Mesendoderm (in vitro differentiated cells): ENCODE measurements at regions not wholly inside any gene's neighbourhood (a gene's known extent, or its start where the extent isn't known, plus 50 kb on each side); places are given as distances from the start of the nearest gene placed in this dataset.
"Not testable (repeated sequence)": the region's sequence is repeated elsewhere in the genome, so short reads cannot be mapped to it uniquely, and the experiment has no call there.

ENCODE experiments used
- DNase-seq: peaks from one replicate; pipeline ENCODE4 v3.0.0; 2013
- H2AK5ac ChIP-seq: 2 replicates; pipeline ENCODE4 v1.6.1; 2013; ENCODE audit warnings: low read length, inconsistent platforms
- H2BK120ac ChIP-seq: 2 replicates; pipeline ENCODE4 v1.6.1; 2013; ENCODE audit warnings: low read depth, mild to moderate bottlenecking, low read length, moderate library complexity, mixed read lengths
- H2BK15ac ChIP-seq: replicated peaks from 2 replicates; pipeline ENCODE4 v1.6.1; 2013; ENCODE audit warnings: low read depth, mild to moderate bottlenecking, moderate library complexity
- H2BK5ac ChIP-seq: 2 replicates; pipeline ENCODE4 v1.6.1; 2013; ENCODE audit warnings: low read length, inconsistent platforms
- H3K18ac ChIP-seq: 2 replicates; pipeline ENCODE4 v1.6.1; 2013; ENCODE audit warnings: mild to moderate bottlenecking, low read length, mixed read lengths
- H3K23ac ChIP-seq: one replicate; pipeline ENCODE4 v1.6.1; 2013; ENCODE audit warnings: low read length
- H3K27ac ChIP-seq: 2 replicates; pipeline ENCODE4 v1.5.1; 2013; ENCODE audit warnings: low read depth, mild to moderate bottlenecking, inconsistent platforms, low read length, moderate library complexity
- H3K27me3 ChIP-seq: 2 replicates; pipeline ENCODE4 v1.6.1; 2013; ENCODE audit warnings: low read length, control low read depth, mild to moderate bottlenecking, inconsistent platforms; ENCODE audit not compliant: insufficient read depth, poor library complexity
- H3K36me3 ChIP-seq: 2 replicates; pipeline ENCODE4 v1.6.1; 2013; ENCODE audit warnings: low read length, inconsistent platforms; ENCODE audit not compliant: control insufficient read depth, insufficient read depth
- H3K4ac ChIP-seq: one replicate; pipeline ENCODE4 v1.6.1; 2013; ENCODE audit warnings: low read depth, mild to moderate bottlenecking, low read length, moderate library complexity
- H3K4me1 ChIP-seq: 2 replicates; pipeline ENCODE4 v1.6.1; 2013; ENCODE audit warnings: low read depth, low read length, inconsistent platforms; ENCODE audit not compliant: control insufficient read depth
- H3K4me2 ChIP-seq: 2 replicates; pipeline ENCODE4 v1.6.1; 2013; ENCODE audit warnings: low read length
- H3K4me3 ChIP-seq: 2 replicates; pipeline ENCODE4 v1.5.1; 2013; ENCODE audit warnings: mild to moderate bottlenecking, low read length
- H3K56ac ChIP-seq: one replicate; pipeline ENCODE4 v1.6.1; 2013; ENCODE audit warnings: low read length
- H3K79me1 ChIP-seq: 2 replicates; pipeline ENCODE4 v1.6.1; 2013; ENCODE audit warnings: low read length, inconsistent platforms
- H3K79me2 ChIP-seq: 2 replicates; pipeline ENCODE4 v1.6.1; 2013; ENCODE audit warnings: mild to moderate bottlenecking, low read length; ENCODE audit not compliant: control insufficient read depth, insufficient read depth
- H3K9ac ChIP-seq: 2 replicates; pipeline ENCODE4 v1.6.1; 2013; ENCODE audit warnings: low read length, inconsistent platforms
- H4K5ac ChIP-seq: one replicate; pipeline ENCODE4 v1.6.1; 2013; ENCODE audit warnings: low read length
- H4K8ac ChIP-seq: one replicate; pipeline ENCODE4 v1.6.1; 2013; ENCODE audit warnings: low read depth, mild to moderate bottlenecking, control low read depth, low read length, moderate library complexity
- WGBS: extraction: QIAGEN DNeasy Blood & Tissue Kit; methylation state at CpG from one replicate; pipeline ENCODE4 v1.1.7; 2013; ENCODE audit warnings: low lambda C conversion rate, missing lambda C conversion rate; ENCODE audit not compliant: insufficient coverage; ENCODE audit errors: extremely low coverage; 5-methylcytosine and 5-hydroxymethylcytosine counted together

DNA sequence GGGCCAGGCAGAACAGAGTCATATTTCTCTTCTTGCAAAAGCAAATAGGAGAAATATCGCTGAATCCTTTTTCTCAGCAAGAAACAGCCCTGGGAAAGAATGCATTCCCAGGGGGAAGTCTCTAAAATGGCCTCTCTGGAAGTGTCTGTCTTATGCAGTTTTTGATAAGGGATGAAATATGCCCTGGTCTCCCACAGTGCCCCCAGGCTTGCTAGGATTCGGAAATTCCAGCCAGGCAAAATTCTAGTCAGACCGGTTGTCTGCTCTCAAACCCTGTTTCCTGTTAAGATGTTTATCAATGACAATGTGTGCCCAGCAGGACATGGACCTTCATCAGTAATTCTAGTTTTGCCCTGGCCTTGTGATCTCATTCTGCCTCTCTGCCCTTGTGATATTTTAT, 448.3 kb upstream of the HTR1E start:
- H3K4ac ChIP-seq, H3K27ac ChIP-seq, H2BK120ac ChIP-seq, H3K23ac ChIP-seq, H3K9ac ChIP-seq, H4K5ac ChIP-seq, H3K4me1 ChIP-seq, H3K27me3 ChIP-seq, H3K18ac ChIP-seq, H3K4me3 ChIP-seq, H4K8ac ChIP-seq, H3K79me2 ChIP-seq, H3K36me3 ChIP-seq, H3K56ac ChIP-seq, H3K79me1 ChIP-seq, H2BK5ac ChIP-seq, H2AK5ac ChIP-seq, H2BK15ac ChIP-seq, H3K4me2 ChIP-seq: not testable (repeated sequence)
- peak; percentile 35 for DNase-seq
- WGBS, result no CpG with 5 or more reads among the region's 3 CpGs

DNA sequence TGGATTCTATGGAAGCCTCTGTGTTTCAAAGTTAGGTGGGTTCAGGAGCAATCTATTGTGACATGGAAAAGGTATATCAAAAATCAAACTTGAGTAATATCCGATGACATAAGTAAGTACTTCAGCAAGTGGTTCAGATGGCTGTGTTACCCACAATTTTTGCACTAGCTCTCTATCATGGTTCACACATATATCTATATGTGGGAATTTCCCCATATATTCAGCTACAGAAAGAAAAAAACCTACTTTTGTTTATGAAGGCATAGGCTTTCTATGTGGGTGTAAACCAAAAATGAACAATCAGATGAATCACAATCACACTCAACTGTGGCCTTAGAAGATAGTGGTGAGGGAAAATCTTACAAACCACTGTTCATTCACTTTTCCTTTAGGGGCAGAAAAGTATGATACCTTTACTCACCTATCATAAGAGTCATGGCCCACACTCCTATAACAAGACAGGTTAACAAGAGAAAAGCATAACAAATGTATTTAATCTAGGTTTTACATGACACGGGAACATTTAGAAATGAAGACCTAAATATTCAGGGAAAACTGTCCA, 449.6 kb upstream of the HTR1E start:
- Histone ChIP-seq H3K18ac (no peak overlapping the region), H3K27ac (no peak overlapping the region), H2BK5ac (no peak overlapping the region), H3K4me1 (no peaks in the 10 kb centered on the region), H3K4me3 (no peak overlapping the region), H4K5ac (no peak overlapping the region), H3K4me2 (no peak overlapping the region), H3K4ac (no peak overlapping the region), H2AK5ac (no peak overlapping the region), H3K79me2 (no peaks in the 10 kb centered on the region), H3K9ac (no peak overlapping the region), H2BK15ac (no peak overlapping the region), H3K79me1 (no peaks in the 10 kb centered on the region), H3K23ac (no peak overlapping the region), H2BK120ac (no peak overlapping the region), H3K56ac (no peak overlapping the region), H4K8ac (no peak overlapping the region), H3K27me3 (no peaks in the 10 kb centered on the region), H3K36me3 (no peaks in the 10 kb centered on the region)
- no CpG with 5 or more reads among the region's 2 CpGs for WGBS
- DNase-seq, result no peak

DNA sequence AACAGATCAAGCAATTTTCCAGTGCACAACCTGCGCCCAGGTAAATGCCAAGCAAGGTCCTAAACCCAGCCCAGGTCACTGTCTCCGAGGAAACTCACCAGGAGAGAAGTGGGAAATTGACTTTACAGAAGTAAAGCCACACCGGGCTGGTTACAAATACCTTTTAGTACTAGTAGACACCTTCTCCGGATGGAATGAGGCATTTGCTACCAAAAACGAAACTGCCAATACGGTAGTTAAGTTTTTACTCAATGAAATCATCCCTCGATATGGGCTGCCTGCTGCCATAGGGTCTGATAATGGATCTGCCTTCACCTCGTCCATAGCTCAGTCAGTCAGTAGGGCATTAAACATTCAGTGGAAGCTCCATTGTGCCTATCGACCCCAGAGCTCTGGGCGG, 459.0 kb upstream of the HTR1E start:
- H2BK15ac ChIP-seq, H3K4me1 ChIP-seq, H3K18ac ChIP-seq, H3K56ac ChIP-seq, H2BK120ac ChIP-seq, H3K27ac ChIP-seq, H3K36me3 ChIP-seq, H2BK5ac ChIP-seq, H4K5ac ChIP-seq, H3K9ac ChIP-seq, H3K79me1 ChIP-seq, H3K4ac ChIP-seq, H4K8ac ChIP-seq, H3K79me2 ChIP-seq, H3K4me2 ChIP-seq, H3K27me3 ChIP-seq, H2AK5ac ChIP-seq, DNase-seq, H3K4me3 ChIP-seq, H3K23ac ChIP-seq: not testable (repeated sequence)
- WGBS, result no CpG with 5 or more reads among the region's 10 CpGs

DNA sequence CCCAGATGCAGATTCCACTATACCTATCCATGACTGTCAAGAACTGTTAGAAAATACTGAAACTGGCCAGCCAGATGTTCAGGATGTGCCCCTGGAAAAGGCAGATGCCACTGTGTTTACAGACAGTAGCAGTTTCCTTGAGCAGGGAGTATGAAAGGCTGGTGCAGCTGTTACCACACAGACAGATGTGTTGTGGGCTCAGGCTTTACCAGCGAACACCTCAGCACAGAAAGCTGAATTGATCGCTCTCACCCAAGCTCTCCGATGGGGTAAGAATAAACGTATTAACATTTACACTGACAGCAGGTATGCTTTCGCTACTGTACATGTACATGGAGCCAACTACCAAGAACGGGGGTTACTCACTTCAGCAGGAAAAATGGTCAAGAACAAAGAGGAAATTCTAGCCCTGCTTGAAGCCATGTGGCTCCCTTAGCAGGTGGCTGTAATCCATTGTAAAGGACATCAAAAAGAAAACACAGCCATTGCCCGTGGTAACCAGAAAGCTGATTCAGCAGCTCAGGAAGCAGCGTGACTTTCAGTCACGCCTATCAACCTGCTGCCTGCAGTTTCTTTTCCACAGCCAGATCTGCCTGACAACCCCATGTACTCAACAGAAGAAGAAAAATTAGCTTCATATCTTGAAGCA, 459.7 kb upstream of the HTR1E start:
- Histone ChIP-seq H3K79me1 (no peaks in the 10 kb centered on the region), H2BK5ac (no peak overlapping the region), H3K4me2 (no peak overlapping the region), H2BK15ac (no peak overlapping the region), H3K4me3 (no peak overlapping the region), H2AK5ac (peak overlapping the region; percentile 27), H4K5ac (no peak overlapping the region), H3K27ac (no peak overlapping the region), H2BK120ac (no peak overlapping the region), H3K56ac (no peak overlapping the region), H3K4me1 (no peaks in the 10 kb centered on the region), H3K23ac (no peak overlapping the region), H3K4ac (no peak overlapping the region), H3K36me3 (no peaks in the 10 kb centered on the region), H3K27me3 (no peaks in the 10 kb centered on the region), H4K8ac (no peak overlapping the region), H3K18ac (no peak overlapping the region), H3K79me2 (no peaks in the 10 kb centered on the region), H3K9ac (no peak overlapping the region)
- WGBS, result no CpG with 5 or more reads among the region's 9 CpGs
- peak; percentile 76 for DNase-seq

DNA sequence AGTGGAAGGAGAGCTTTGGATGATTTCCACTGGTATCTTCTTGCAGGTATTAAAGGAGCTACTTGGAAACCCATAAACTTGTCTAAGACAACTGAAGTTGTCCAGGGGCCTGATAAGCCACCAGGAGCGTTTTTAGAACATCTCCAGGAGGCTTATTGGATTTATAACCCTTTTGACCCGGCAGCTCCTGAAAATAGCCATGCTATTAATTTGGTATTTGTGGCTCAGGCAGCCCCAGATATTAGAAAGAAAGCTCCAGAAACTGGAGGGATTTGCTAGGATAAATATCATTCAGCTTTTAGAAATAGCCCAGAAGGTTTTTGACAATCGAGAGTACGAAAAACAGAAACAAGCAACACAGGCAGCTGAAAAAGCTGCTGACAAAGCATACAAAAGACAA, 461.0 kb upstream of the HTR1E start:
- no peak overlapping the region for H3K4me3 ChIP-seq
- no CpG with 5 or more reads among the region's 4 CpGs for WGBS
- no peak overlapping the region for H3K23ac ChIP-seq

DNA sequence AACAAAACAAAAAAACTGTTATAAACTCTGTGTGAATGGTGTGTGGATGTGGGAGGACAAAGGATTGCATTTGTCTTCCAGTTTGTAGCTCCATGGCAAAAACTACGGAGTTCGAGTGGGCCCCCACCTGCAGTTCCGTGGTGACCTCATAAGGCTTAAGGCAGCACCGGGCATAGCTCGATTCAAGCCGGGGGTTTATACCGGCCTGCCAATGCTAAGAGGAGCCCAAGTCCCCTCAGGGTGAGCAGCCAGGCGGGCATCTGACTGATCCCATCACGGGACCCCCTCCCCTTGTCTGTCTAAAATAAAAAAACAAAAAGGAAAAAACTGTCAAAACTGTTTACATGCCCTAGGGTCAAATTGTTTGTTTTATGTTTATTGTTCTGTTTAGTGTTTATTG, 463.2 kb upstream of the HTR1E start:
- H3K27ac ChIP-seq, result no peak overlapping the region
- H3K79me2 ChIP-seq, result no peaks in the 10 kb centered on the region
- no peak overlapping the region for H3K4ac ChIP-seq
- H2BK15ac ChIP-seq, result no peak overlapping the region
- no peak overlapping the region for H2BK120ac ChIP-seq
- H3K4me1 ChIP-seq, result no peaks in the 10 kb centered on the region
- H2AK5ac ChIP-seq, result no peak overlapping the region
- no peaks in the 10 kb centered on the region for H3K79me1 ChIP-seq
- WGBS, result no CpG with 5 or more reads among the region's 9 CpGs
- no peak overlapping the region for H3K4me3 ChIP-seq
- H2BK5ac ChIP-seq, result no peak overlapping the region
- H3K56ac ChIP-seq, result no peak overlapping the region
- DNase-seq, result no peak
- no peaks in the 10 kb centered on the region for H3K36me3 ChIP-seq
- H3K18ac ChIP-seq, result no peak overlapping the region
- no peak overlapping the region for H3K4me2 ChIP-seq
- peak overlapping the region; percentile 93 for H4K8ac ChIP-seq
- no peak overlapping the region for H3K23ac ChIP-seq
- no peak overlapping the region for H4K5ac ChIP-seq
- H3K9ac ChIP-seq, result no peak overlapping the region
- H3K27me3 ChIP-seq, result no peaks in the 10 kb centered on the region

More for the DNA sequence above, 461.0 kb upstream of the HTR1E start:
- no peak overlapping the region for H3K4me2 ChIP-seq
- no peak overlapping the region for H3K4ac ChIP-seq
- H2BK120ac ChIP-seq, result peak overlapping the region; percentile 16
- no peak overlapping the region for H4K5ac ChIP-seq
- H2BK5ac ChIP-seq, result no peak overlapping the region
- H3K56ac ChIP-seq, result no peak overlapping the region
- H2AK5ac ChIP-seq, result no peak overlapping the region
- no peak overlapping the region for H4K8ac ChIP-seq
- no peak overlapping the region for H2BK15ac ChIP-seq
- DNase-seq, result no peak
- H3K79me2 ChIP-seq, result no peaks in the 10 kb centered on the region
- H3K79me1 ChIP-seq, result no peaks in the 10 kb centered on the region
- H3K4me1 ChIP-seq, result no peaks in the 10 kb centered on the region
- no peak overlapping the region for H3K18ac ChIP-seq
- H3K27me3 ChIP-seq, result no peaks in the 10 kb centered on the region
- H3K36me3 ChIP-seq, result no peaks in the 10 kb centered on the region
- H3K9ac ChIP-seq, result no peak overlapping the region
- no peak overlapping the region for H3K27ac ChIP-seq
